Calu3 (cell line): ENCODE measurements at regions not wholly inside any gene's neighbourhood (a gene's known extent, or its start where the extent isn't known, plus 50 kb on each side); places are given as distances from the start of the nearest gene placed in this dataset.

ENCODE experiments used
- BruUV-seq: library from RNA; stranded (reverse); fragments of 400-500 nt; replicated peaks from 2 replicates; lab custom pipeline; 2021; lab: Mats Ljungman, UMichigan
- CTCF ChIA-PET: fragments of 300-600 bp; sonication (Branson Sonifier 250); formaldehyde crosslinking; loops from one replicate; lab custom pipeline; 2022; ENCODE audit warnings: antibody characterized with exemption; lab: Charles Lee
- DNase-seq: peaks from one replicate; pipeline ENCODE4 v3.0.0; 2022
- H3K27ac Mint-ChIP-seq: one replicate; pipeline ENCODE4 v1.8.0; 2022; ENCODE audit warnings: mixed read lengths; ENCODE audit not compliant: unreplicated experiment
- H3K27me3 Mint-ChIP-seq: one replicate; pipeline ENCODE4 v1.8.0; 2022; ENCODE audit warnings: mixed read lengths; ENCODE audit not compliant: unreplicated experiment
- H3K36me3 Mint-ChIP-seq: one replicate; pipeline ENCODE4 v1.8.0; 2022; ENCODE audit warnings: mild to moderate bottlenecking, moderate library complexity, mixed read lengths; ENCODE audit not compliant: insufficient read depth, unreplicated experiment
- H3K4me1 Mint-ChIP-seq: one replicate; pipeline ENCODE4 v1.8.0; 2022; ENCODE audit warnings: mild to moderate bottlenecking, low read depth, mixed read lengths; ENCODE audit not compliant: unreplicated experiment
- H3K4me3 Mint-ChIP-seq: one replicate; pipeline ENCODE4 v1.8.0; 2022; ENCODE audit warnings: mild to moderate bottlenecking, low read depth, moderate library complexity, mixed read lengths; ENCODE audit not compliant: unreplicated experiment
- H3K9me3 Mint-ChIP-seq: one replicate; pipeline ENCODE4 v1.8.0; 2022; ENCODE audit warnings: low read depth, mixed read lengths; ENCODE audit not compliant: unreplicated experiment
- CTCF ChIP-seq: fragments of 200-600 bp; IDR thresholded peaks from one replicate; pipeline ENCODE4 v1.8.0; 2022; ENCODE audit warnings: antibody characterized with exemption; ENCODE audit not compliant: unreplicated experiment
- intact Hi-C: fragments of 100-400 bp; cut with micrococcal nuclease; formaldehyde crosslinking; loops from one replicate; pipeline ENCODE4 v1.10.0; 2022; ENCODE audit not compliant: unreplicated experiment

GRCh38 chr4:185915271-185915670 is 103.3 kb upstream of the SORBS2 start:
- TF ChIP-seq CTCF = no peak
- intact Hi-C loops = no loop called here
- no peaks in the 10 kb centered on the region for H3K9me3 Mint-ChIP-seq
- H3K4me3 Mint-ChIP-seq = no peak overlapping the region
- no peak for DNase-seq
- peaks cover 4% of the 10 kb centered on the region for H3K4me1 Mint-ChIP-seq
- H3K36me3 Mint-ChIP-seq = no peaks in the 10 kb centered on the region
- H3K27ac Mint-ChIP-seq = no peak overlapping the region
- BruUV-seq = no TSS peak
- CTCF ChIA-PET = no interaction called here
- H3K27me3 Mint-ChIP-seq = no peaks in the 10 kb centered on the region

GRCh38 chr4:185915817-185916216 is 103.8 kb upstream of the SORBS2 start:
- CTCF ChIA-PET = no interaction called here

GRCh38 chr4:185916231-185916630 is 104.2 kb upstream of the SORBS2 start:
- Mint-ChIP-seq H3K4me1 (no peaks in the 10 kb centered on the region), H3K27ac (no peak overlapping the region), H3K27me3 (no peaks in the 10 kb centered on the region), H3K4me3 (no peak overlapping the region), H3K36me3 (no peaks in the 10 kb centered on the region), H3K9me3 (no peaks in the 10 kb centered on the region)
- intact Hi-C loops = no loop called here
- no peak for DNase-seq
- BruUV-seq = no TSS peak
- CTCF ChIA-PET = no interaction called here
- TF ChIP-seq CTCF = no peak

More at GRCh38 chr4:185915817-185916216, 103.8 kb upstream of the SORBS2 start:
- Mint-ChIP-seq H3K9me3 (no peaks in the 10 kb centered on the region), H3K4me1 (no peaks in the 10 kb centered on the region), H3K36me3 (no peaks in the 10 kb centered on the region), H3K4me3 (no peak overlapping the region), H3K27me3 (no peaks in the 10 kb centered on the region), H3K27ac (no peak overlapping the region)
- no TSS peak for BruUV-seq
- no peak for TF ChIP-seq CTCF
- no peak for DNase-seq
- intact Hi-C loops = no loop called here

- DNase-seq = no peak
- Mint-ChIP-seq H3K9me3 (no peaks in the 10 kb centered on the region), H3K4me3 (no peak overlapping the region), H3K36me3 (no peaks in the 10 kb centered on the region), H3K27ac (no peak overlapping the region), H3K4me1 (no peaks in the 10 kb centered on the region), H3K27me3 (no peaks in the 10 kb centered on the region)
- CTCF ChIA-PET = no interaction called here
- no TSS peak for BruUV-seq
- TF ChIP-seq CTCF = no peak
- intact Hi-C loops = no loop called here
Measured at GRCh38 chr4:185916683-185917082, 104.7 kb upstream of the SORBS2 start.
